NCI-H1436 (cell line): ENCODE measurements at regions not wholly inside any gene's neighbourhood (a gene's known extent, or its start where the extent isn't known, plus 50 kb on each side); places are given as distances from the start of the nearest gene placed in this dataset.

Experiments used
- DNase-seq: peaks from one replicate; lab custom pipeline; 2025; lab: John Stamatoyannopoulos, UW

DNA sequence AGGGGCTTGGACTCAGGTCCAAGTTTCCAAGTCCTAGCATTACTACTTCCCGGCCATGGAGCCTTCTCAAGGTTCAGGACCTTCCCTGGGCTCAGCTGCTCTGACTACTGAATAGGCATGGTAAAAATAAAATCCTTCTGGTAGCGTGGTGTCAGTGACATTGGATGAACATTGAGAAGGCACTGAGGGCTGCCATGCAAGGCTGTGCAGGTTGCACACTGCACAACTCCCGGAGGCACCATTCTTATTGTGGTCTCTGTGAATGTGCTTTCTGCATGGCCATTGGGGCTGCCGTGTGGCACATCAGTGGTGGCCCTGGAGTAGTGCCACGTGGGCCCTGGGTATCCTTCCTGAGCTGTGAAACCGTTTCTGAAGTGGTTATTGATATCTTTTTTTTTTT is 250.2 kb upstream of the CIBAR2 start:
- DNase-seq: no peak

- no peak for DNase-seq
These were observed 249.7 kb upstream of the GSE1 start for GRCh38 chr16:85363427-85363826.

GRCh38 chr16:85363881-85364280 is 249.2 kb upstream of the GSE1 start:
- no peak for DNase-seq

GRCh38 chr16:85364323-85365040 is 248.6 kb upstream of the GSE1 start:
- no peak for DNase-seq

DNA sequence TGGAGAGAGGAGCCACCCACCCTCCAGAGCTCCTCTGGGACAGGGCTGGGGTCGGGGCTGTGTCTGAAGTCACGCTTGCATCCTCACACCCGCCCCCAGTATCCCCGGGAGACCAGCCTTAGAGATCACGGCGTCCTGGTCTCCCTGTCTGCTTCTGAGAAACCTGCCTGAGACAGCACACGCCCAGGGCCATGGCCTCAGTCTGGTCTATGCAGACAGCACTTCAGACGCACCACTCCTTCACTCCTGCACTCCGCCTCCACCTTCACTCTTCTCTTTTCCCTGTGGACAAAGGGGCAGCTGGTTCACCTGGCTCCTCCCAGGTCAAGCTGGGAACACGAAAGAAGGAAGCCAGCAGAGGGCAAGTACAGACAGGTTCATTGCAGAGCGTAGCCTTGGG is 248.0 kb upstream of the GSE1 start:
- DNase-seq: peak; percentile 58

GRCh38 chr16:85366031-85366763 is 246.9 kb upstream of the GSE1 start:
- no peak for DNase-seq

DNA sequence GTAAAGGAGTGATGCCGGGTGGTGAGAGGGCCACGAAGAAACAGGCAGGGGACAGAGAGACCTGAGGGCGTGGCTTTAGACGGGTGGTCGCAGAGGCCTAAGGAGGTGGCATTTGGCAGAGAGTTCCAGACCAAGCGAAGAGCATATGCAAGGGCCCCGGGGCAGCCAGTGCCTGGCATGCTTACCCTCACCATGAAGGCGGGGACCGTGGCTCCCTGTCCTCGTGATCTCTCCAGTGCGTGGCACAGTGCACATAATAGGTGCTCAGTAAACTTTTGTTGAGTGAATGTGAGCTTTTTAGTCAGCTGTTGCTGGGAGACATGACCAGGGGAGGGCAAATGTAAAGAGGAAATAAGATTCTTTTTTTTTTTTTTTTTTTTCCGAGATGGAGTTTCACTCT is 245.6 kb upstream of the GSE1 start:
- no peak for DNase-seq

DNA sequence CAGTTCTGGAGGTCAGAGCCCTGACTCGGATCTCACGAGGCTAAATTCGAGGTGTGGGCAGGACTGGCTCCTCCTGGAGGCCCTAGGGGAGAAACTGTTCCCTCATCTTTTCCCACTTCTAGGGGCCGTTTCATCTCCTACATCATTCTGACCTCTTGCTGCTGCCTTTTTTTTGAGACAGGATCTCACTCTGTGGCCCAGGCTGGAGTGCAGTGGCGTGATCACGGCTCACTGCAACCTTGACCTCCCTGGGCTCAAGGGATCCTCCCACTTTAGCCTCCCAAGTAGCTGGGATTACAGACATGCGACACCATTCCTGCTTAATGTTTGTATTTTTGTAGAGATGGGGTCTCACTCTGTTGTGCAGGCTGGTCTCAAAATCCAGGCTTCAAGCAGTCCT is 244.1 kb upstream of the GSE1 start:
- DNase-seq: no peak

DNA sequence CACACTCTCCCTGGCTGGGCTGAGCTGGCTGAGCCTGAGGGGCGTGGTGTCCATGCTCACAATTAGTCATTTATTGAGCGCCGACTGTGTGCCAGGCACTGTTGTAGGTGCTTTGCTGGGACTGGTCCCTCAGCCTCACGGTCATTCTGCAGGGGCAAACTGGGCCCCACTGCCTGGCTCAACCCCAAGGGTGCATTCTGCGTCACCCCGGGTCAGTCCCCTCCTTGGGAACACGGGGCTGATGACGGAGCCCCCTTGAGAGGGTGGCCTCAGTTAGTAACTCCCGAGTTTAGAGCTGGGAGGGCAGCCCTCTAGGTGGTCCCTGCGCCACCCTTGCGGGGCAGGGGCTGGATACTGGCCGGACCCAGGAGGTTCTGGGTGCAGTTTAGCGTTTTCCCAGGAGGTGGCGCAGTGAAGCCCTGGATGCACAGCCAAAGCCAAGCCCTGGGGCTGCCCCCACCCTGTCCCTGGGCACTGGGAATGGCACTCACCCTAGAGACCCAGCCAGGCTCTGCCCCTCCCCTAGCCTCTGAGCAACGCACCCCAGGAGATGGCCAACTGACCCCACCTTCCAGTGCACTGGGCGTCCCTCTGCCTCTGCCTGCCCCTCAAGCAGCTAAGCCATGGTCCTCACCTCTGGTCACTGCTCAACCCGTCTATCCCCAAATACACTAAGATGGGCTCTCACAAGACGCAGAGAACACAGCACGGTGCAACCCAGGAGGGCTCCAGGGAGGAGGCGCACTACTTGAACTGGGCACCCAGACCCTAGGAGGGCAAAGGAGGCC is 243.2 kb upstream of the GSE1 start:
- peak; percentile 35 for DNase-seq

DNA sequence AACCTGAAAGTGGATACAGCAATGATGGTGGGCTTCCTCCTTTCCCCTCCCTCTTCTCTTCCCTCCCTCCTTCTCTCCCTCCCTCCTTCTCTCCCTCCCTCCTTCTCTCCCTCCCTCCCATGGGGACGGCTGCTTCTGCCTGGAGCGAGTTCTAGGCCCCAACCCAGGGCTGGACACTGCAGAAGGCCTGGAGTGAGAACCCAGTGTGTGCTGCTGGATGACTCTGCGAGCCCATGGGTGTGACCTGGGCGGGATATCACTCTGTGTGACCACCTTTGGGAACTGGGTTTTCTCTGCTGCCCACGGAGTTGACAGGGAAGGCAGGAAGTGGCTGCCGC is 242.6 kb upstream of the GSE1 start:
- DNase-seq: no peak

GRCh38 chr16:85370881-85371651 is 242.1 kb upstream of the GSE1 start:
- no peak for DNase-seq

- DNase-seq: no peak
These were observed 241.2 kb upstream of the GSE1 start for GRCh38 chr16:85371948-85372347.

DNA sequence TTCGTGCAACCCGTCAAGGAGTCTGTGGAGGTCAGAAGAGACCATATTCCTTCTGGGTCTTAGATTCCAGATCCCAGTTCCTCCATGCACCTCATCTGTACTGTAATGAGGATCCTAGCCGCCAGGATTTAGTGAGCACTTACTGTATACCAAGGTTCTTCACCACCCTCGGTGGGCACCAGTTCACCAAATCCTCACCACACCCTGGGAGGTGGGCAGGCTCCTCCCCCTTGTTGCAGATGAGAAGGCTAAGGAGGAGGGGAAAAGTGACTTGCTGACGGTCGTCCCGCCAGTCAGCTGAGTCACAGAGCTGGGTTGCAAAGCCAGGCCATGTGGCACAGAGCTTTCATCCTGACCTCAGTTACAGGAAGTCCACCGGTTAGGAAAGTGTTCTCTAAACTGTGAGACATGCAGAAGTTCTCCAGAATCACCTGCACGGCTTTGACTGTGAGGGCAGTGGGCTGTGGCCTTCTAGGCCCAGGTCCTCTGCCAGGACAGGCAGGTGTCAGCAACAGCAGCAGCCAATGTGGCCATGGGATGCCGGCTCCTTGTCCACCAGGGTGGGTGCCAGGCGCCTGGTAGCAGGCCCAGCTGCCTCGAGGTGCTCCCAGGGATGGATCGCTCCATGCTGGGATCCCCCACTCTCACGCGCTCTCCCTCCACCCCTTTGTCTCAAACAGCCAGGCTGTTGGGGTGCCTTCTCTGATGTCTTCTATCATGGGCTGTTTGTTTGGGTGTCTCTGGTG is 240.3 kb upstream of the GSE1 start:
- no peak for DNase-seq

DNA sequence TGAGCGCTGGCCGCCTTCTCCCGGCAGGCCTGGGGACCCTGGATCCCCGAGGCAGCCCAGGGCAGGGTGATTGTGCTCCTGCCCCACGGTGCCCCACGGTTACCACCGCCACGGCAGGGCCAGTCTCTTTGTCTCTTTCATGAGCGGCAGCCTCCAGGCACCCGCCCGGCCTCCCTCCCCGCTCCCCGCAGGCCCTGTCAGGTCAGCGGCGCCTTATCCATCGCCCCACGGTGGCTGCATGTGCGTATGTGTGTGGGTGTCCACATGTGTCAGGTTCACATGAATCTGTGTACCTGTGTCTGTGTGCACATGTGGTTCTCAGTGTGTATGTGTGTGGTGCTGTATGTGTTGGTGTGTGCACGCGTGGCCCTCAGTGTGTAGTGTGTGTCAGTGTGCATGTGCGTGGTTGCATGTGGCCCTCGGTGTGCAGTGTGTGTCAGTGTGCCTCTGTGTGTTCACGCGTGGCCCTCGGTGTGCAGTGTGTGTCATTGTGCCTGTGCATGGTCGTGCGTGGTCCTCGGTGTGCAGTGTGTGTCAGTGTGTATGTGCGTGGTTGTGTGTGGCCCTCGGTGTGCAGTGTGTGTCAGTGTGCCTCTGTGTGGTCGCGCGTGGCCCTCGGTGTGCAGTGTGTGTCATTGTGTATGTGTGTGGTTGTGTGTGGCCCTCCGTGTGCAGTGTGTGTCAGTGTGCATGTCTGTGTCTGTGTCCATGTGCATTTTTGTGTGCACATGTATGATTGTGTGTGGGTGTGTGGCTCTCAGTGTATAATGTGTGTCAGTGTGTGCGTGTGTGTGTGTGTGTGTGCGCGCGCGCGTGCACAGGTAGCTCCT is 239.2 kb upstream of the GSE1 start:
- no peak for DNase-seq

DNA sequence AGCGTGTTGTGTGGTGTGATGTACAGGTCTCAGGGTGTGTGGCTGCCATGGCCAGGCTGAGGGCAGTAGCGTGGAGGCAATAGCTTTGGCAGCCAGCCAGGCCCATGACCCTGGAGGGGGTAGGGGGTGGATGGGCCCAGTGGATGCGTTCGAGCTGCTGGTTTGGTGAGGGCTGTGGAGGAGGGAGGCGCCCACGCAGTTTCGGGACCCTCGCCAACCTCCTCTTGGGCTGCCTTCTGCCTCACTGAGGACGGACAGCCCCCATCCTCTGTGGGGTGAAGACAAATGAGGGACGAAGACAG is 238.6 kb upstream of the GSE1 start:
- DNase-seq: no peak

GRCh38 chr16:85375282-85375681 is 237.8 kb upstream of the GSE1 start:
- DNase-seq: no peak

DNA sequence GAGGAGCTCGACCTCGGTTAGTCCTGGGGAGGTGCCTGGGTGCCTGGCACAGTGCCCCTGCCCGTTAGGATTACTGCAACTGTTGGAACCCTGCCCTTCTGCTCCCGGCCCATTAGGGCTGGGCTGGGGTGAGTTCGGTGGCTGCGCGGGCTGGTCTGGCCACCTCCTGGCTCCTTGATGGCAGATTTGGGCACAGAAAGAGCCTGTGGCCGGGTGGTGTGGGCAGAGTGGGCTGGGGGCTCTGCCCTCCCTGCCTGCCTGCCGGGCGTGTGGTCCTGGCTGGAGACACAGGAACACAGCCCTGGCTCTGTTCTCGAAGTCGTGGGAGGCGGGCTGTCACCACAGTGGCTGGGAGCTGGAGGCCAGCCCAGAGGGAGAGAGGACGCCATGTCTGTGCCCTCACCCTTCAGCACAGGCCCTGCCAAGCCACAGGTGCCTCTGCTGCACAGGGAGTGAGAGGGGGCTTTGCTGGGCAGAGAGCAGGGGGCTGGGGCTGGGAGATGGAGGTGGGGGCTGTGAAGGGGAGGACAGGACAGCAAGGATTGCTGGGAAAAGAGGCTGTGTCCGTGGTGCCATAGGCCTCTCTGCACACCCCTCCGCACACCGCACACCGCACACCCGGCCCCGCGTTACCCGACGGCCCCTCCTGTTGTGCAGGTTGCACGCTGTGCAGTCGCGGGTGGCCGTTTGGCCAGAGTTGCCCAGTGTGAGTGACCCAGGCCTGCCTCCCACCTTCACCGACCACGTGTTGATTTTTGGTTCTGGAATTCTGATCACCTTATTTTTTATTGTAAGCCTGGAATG is 236.6 kb upstream of the GSE1 start:
- DNase-seq: no peak

DNA sequence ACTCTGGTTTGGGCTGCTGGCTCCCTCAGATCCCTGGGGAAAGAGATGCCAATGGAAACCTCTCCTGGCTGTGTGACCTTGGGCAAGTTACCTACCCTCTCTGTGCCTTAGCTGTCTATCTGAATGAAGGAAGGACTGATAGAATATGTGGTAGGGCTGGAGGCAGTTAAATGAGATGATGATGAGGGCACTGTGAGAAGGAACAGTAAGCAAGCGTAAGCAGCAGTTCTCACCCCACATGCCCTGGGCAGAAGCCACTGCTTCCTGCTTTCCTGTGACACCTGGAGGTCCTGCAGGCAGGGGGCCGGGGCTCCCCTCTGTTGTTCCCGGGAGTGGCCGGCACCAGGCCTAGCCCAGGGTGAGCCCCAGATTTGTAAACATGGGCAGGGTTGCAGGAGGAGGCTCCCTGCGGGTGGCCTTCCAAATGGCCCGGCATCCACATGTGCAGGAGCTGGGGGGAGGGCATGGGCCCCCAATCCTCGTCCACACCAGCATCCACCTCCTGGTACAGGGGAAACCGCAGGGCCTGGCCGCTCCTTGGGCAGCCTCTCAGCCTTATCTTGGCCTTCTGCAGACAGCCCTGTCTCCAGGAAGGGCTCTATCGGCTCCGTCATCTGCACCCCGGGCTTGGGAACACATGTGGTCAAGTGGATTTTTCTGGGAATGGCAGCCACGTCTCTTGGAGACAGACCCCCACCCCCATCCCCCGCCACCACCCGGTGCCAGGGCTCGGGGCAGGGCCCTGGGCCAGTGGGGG is 235.6 kb upstream of the GSE1 start:
- no peak for DNase-seq
